Suppressor macrophage treated with lipopolysaccharide for 4 hours (primary cell): ENCODE measurements at regions not wholly inside any gene's neighbourhood (a gene's known extent, or its start where the extent isn't known, plus 50 kb on each side); places are given as distances from the start of the nearest gene placed in this dataset.
"Not testable (repeated sequence)": the region's sequence is repeated elsewhere in the genome, so short reads cannot be mapped to it uniquely, and the experiment has no call there.

Experiments used
- DNase-seq: peaks from one replicate; pipeline ENCODE4 v3.0.0-alpha.2; 2020

DNA sequence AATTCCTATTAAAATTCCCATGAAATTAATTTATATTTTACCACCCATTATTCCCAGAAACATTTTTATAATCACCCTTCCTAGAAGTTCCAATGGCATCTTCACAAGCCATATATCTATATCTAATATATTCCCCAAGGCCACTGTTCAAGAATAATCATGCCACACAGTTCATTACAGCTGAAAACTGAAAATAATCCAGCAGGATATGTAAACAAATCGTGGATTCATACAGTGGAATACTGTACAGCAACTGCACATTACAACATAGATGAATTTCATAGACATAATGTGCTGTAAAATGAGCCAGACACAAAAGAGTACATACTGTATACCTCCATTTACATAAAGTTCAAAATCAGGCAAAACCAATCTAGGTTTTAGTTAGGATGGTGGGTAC is 63.9 kb upstream of the SERPINE2 start:
- DNase-seq, result no peak

DNA sequence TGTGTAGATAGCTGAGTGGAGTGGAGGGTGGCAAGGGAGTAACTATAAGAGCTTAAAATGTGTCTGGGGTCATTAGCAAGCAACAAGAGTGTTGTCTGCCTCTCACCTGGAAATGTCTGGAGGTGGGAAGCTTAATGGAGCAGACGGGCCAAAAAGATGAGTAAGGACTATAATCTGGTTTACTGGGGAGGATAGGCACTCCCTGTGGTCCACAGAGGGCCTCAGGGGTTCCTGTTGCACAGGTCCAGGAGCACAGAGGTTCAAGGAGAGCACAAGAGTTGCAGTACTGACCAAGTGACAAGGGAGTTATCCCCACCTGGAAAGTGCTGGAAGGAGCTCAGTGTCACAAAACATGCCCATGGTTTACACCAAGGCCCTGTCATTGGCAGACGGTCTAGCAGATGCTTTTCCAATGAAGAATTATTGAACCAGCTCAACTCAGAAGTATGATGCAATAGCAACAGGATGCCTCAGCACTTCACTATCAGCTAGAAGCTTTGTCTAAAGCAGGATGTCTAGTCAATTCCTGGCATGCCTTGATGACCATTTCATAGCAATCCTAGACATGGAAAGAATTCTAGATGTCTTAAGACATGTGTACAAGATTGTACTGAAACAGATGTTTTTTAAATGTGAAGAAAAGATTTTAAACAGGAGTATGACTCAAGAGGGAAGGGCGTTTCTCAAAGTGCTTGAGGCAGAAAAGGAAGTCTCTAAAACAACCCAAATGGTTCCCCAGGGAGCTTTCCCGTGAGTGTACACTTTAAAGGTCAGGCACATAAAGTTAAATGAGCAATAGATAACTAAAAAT is 62.9 kb upstream of the SERPINE2 start:
- peak; percentile 8 for DNase-seq

DNA sequence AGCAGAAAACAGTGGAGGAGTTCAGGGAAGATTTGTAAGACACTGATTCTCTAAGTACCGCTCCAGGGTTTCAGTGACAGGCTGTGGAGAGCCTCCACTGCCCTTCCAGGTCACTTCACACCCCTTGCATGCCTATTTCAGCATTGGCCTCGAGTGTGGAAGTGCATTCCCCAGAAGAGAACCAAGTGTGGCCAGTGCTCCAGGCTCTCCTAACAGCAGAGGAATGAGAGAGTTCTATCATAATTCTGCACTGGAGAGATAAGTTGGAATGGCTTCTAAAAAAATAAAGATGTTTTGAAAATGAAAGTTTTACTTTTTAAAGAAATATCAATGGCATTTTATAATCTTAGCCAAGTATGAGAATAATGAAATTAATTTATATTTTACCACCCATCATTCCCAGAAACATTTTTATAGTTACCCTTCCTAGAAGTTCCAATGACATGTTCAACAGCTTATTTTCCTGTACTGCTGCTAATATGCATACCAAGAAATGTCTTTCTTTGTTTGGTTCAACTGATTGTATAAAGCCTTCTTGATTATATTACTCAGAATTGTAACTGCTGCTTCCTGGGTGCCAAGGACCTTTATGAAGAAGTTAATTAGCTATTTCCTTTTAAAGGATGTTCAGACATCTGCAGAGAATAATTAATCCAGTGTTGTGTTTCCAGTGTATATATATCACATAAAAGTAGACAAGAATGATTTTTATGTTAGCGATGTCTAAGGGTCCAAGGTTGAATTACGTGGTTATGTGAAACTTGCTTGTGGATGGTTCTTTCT is 61.0 kb upstream of the SERPINE2 start:
- no peak for DNase-seq

DNA sequence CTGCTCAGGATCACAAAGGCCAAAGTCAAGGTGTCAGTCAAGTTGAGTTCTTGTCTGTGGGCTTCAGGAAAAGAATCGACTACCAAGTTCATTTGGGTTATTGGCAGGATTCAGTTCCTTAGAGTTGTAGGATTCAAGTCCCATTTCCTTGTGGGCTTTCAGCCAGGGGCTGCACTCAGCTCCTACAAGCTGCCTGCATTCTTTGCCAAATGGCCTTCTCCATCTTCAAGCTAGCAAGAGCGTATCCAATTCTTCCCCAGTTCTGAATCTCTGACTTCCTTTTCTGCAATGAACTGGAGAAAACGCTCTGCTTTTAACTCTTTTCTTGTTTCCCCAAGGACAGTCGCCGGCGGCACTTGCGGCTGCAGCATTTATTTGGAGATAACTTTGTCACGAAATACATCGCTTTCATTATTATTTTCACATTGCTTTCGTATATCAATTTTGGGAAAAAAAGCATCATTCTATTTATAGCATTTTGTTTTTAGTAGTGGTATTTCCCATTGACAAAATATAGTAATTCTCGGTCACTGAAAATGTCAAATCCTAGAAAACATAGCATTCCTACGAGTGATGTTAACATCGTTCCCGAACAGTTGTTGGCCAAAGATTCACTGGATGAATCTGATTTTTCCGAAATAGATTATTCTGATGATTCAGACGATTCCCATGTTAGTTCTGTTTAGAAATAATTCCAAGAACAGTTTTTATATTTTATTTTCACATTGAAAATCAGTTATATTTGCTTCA is 59.6 kb upstream of the SERPINE2 start:
- DNase-seq, result no peak

DNA sequence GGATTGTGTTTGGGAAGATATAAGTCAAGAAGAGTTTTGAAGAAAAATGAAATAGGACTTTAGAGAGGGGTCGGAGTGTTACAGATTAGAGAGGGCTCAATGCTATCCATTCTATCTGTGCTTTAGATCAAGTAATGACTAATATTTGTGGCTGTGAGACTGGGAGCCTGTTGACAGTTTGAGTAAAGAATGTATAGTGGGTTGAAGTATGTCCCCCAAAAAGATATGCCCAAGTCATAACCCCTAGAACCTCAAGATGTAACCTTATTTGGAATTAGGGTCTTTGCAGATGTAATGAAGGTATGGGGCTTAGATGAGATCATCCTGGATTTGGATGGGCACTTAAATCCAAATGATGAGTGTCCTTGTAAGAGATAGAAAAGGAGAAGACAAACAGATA is 55.3 kb upstream of the SERPINE2 start:
- DNase-seq, result no peak

DNA sequence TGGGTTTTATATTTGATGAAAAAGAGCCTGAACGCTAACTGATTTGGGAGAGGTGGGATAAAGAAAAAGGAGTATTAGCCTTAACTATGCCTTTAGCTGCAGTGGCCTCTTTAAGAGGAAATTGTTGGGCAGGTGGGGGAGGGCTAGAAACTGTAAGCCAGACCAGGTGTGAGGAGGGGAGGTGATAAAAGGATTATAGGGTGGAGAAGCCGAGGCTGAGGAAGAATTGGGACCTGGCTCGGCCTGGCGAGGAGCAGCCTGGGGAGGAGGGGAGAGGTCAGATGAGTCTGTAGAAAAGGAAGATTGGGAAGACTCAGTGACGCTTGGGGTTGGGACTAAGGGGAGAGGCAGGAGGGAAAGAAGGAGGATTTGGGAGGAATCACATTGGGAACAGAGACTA is 52.6 kb upstream of the SERPINE2 start:
- not testable (repeated sequence) for DNase-seq

DNA sequence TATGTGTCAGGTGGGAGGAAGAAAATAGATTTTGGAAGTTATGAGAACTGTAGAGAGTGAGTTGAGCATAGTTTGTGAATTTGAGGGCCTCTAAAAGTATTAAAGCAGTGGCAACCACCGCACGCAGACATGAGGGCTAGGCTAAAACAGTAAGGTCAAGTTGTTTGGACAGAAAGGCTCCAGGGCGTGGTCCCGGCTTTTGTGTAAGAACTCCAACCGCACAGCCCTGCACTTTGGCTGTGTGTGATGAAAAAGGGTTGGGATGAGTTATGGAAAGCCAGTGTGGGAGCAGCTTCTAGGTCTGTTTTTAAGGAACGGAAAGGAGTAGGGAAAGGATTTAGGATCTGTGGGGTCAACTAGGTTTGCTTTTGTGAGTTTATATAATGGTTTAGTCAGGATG is 50.5 kb upstream of the SERPINE2 start:
- DNase-seq, result not testable (repeated sequence)
